ENCODE measurements at regions not wholly inside any gene's neighbourhood (a gene's known extent, or its start where the extent isn't known, plus 50 kb on each side); places are given as distances from the start of the nearest gene placed in this dataset.
"Not testable (repeated sequence)": the region's sequence is repeated elsewhere in the genome, so short reads cannot be mapped to it uniquely, and the experiment has no call there.

DNA sequence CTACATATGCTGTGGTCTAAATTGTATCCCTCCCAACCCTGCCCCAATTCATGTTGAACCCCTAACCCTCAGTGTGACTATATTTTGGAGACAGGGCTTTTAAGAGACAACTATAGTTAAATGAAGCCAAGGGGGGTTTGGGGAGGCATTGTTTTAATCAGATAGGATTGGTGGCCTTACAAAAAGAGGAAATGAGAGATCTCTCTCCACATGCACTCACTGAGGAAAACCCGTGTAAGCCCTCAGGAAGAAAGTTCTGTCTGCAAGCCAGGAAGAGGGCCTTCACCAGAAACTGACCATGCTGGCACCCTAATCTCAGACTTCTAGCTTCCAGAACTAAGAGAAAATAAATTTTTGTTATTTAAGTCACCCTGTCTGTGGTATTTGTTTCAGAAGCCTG, 276.7 kb downstream of the KIF20B start:
- H3K27ac Mint-ChIP-seq (ENCODE audit: unreplicated experiment) = no peak overlapping the region
- DNase-seq (ENCODE audit: low spot score) = no peak
- TF ChIP-seq CTCF (IDR thresholded peaks at IDR 0.05; ENCODE audit: unreplicated experiment) = no peak
- H3K4me3 Mint-ChIP-seq (ENCODE audit: unreplicated experiment) = no peak overlapping the region
- no peaks in the 10 kb centered on the region for H3K4me1 Mint-ChIP-seq (ENCODE audit: unreplicated experiment)
- H3K27me3 Mint-ChIP-seq (ENCODE audit: unreplicated experiment) = peaks cover 2% of the 10 kb centered on the region
- H3K36me3 Mint-ChIP-seq (ENCODE audit: low read depth, unreplicated experiment) = no peaks in the 10 kb centered on the region
- peaks cover 3% of the 10 kb centered on the region for H3K9me3 Mint-ChIP-seq (ENCODE audit: unreplicated experiment)

GRCh38 chr10:89979726-89980125, 278.3 kb downstream of the KIF20B start:
- no peaks in the 10 kb centered on the region for H3K36me3 Mint-ChIP-seq (ENCODE audit: low read depth, unreplicated experiment)
- H3K4me3 Mint-ChIP-seq (ENCODE audit: unreplicated experiment) = no peak overlapping the region
- DNase-seq (ENCODE audit: low spot score) = no peak
- H3K27me3 Mint-ChIP-seq (ENCODE audit: unreplicated experiment) = peaks cover 2% of the 10 kb centered on the region
- H3K27ac Mint-ChIP-seq (ENCODE audit: unreplicated experiment) = no peak overlapping the region
- no peaks in the 10 kb centered on the region for H3K4me1 Mint-ChIP-seq (ENCODE audit: unreplicated experiment)
- no peak for TF ChIP-seq CTCF (IDR thresholded peaks at IDR 0.05; ENCODE audit: unreplicated experiment)
- peaks cover 3% of the 10 kb centered on the region for H3K9me3 Mint-ChIP-seq (ENCODE audit: unreplicated experiment)

GRCh38 chr10:89980166-89980565, 278.8 kb downstream of the KIF20B start:
- H3K9me3 Mint-ChIP-seq (ENCODE audit: unreplicated experiment) = peaks cover 3% of the 10 kb centered on the region
- peaks cover 2% of the 10 kb centered on the region for H3K27me3 Mint-ChIP-seq (ENCODE audit: unreplicated experiment)
- no peak overlapping the region for H3K27ac Mint-ChIP-seq (ENCODE audit: unreplicated experiment)
- TF ChIP-seq CTCF (IDR thresholded peaks at IDR 0.05; ENCODE audit: unreplicated experiment) = no peak
- no peaks in the 10 kb centered on the region for H3K4me1 Mint-ChIP-seq (ENCODE audit: unreplicated experiment)
- DNase-seq (ENCODE audit: low spot score) = no peak
- no peaks in the 10 kb centered on the region for H3K36me3 Mint-ChIP-seq (ENCODE audit: low read depth, unreplicated experiment)
- H3K4me3 Mint-ChIP-seq (ENCODE audit: unreplicated experiment) = no peak overlapping the region

DNA sequence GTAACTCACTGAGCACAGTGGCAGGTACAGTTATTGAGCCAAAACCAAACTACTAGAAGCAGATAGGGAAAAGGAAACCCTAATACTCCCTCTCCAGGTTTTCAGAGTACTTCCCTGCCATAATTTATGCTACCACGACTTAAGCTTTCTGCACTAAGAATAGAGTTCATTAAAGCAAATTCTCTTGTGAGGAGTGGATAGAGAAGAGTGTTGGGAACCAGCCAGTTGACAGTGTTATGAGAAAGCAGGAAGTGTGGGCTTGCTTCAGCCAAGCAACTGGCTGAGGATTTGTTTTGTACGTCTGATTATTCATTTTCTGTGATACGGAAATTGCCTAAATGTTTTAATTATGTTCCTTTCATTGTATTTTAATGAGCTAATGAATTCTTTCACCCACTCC, 280.5 kb downstream of the KIF20B start:
- no peak for TF ChIP-seq CTCF (IDR thresholded peaks at IDR 0.05; ENCODE audit: unreplicated experiment)
- peaks cover 2% of the 10 kb centered on the region for H3K27me3 Mint-ChIP-seq (ENCODE audit: unreplicated experiment)
- H3K4me1 Mint-ChIP-seq (ENCODE audit: unreplicated experiment) = no peaks in the 10 kb centered on the region
- H3K4me3 Mint-ChIP-seq (ENCODE audit: unreplicated experiment) = no peak overlapping the region
- no peak for DNase-seq (ENCODE audit: low spot score)
- H3K36me3 Mint-ChIP-seq (ENCODE audit: low read depth, unreplicated experiment) = no peaks in the 10 kb centered on the region
- H3K27ac Mint-ChIP-seq (ENCODE audit: unreplicated experiment) = no peak overlapping the region
- H3K9me3 Mint-ChIP-seq (ENCODE audit: unreplicated experiment) = peaks cover 3% of the 10 kb centered on the region

DNA sequence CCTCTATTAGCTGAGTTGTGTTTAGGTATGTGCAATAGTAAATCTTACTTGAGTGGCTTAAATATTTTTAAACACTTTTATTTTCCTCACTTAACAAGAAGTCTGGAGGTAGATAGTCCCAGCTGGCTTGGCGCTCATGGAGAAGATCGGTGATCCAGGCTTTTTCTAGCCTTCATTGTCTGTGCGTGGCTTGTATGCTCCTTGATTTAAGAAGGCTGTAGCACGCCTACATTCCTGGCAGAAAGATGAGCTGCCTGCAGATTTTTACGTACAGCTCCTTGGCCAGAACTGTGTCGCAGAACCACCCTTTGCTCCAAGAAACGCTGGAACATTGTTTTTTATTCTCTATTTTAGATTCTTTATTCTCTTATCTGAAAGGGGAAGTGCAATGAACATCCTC, 284.1 kb downstream of the KIF20B start:
- H3K4me3 Mint-ChIP-seq (ENCODE audit: unreplicated experiment) = no peak overlapping the region
- H3K9me3 Mint-ChIP-seq (ENCODE audit: unreplicated experiment) = no peaks in the 10 kb centered on the region
- DNase-seq (ENCODE audit: low spot score) = no peak
- H3K4me1 Mint-ChIP-seq (ENCODE audit: unreplicated experiment) = no peaks in the 10 kb centered on the region
- H3K27me3 Mint-ChIP-seq (ENCODE audit: unreplicated experiment) = no peaks in the 10 kb centered on the region
- H3K36me3 Mint-ChIP-seq (ENCODE audit: low read depth, unreplicated experiment) = no peaks in the 10 kb centered on the region
- no peak for TF ChIP-seq CTCF (IDR thresholded peaks at IDR 0.05; ENCODE audit: unreplicated experiment)
- no peak overlapping the region for H3K27ac Mint-ChIP-seq (ENCODE audit: unreplicated experiment)

- H3K27ac Mint-ChIP-seq (ENCODE audit: unreplicated experiment) = not testable (repeated sequence)
Observed at GRCh38 chr10:89988361-89988760, 287.0 kb downstream of the KIF20B start.

More at GRCh38 chr10:89988361-89988760, 287.0 kb downstream of the KIF20B start:
- H3K9me3 Mint-ChIP-seq (ENCODE audit: unreplicated experiment); H3K36me3 Mint-ChIP-seq (ENCODE audit: low read depth, unreplicated experiment); H3K4me3 Mint-ChIP-seq (ENCODE audit: unreplicated experiment); DNase-seq (ENCODE audit: low spot score); H3K4me1 Mint-ChIP-seq (ENCODE audit: unreplicated experiment); H3K27me3 Mint-ChIP-seq (ENCODE audit: unreplicated experiment): not testable (repeated sequence)

Data from endothelial cell (in vitro differentiated cells).